Parathyroid adenoma (tissue), 2 donors: ENCODE measurements at regions not wholly inside any gene's neighbourhood (a gene's known extent, or its start where the extent isn't known, plus 50 kb on each side); places are given as distances from the start of the nearest gene placed in this dataset.

ENCODE experiments used
- H2AFZ ChIP-seq: fragments of 300-600 bp; sonication (generic); one replicate; pipeline ENCODE4 v1.7.0; 2017; ENCODE audit warnings: antibody characterized with exemption, mild to moderate bottlenecking
- H3K27ac ChIP-seq: fragments of 300-600 bp; sonication (generic); one replicate; pipeline ENCODE4 v1.7.0; 2017
- H3K27me3 ChIP-seq: fragments of 300-600 bp; sonication (generic); one replicate; pipeline ENCODE4 v1.7.0; 2017; ENCODE audit warnings: low read length; ENCODE audit not compliant: control insufficient read depth, insufficient read depth
- H3K36me3 ChIP-seq: fragments of 300-600 bp; sonication (generic); one replicate; pipeline ENCODE4 v1.7.0; 2017; ENCODE audit warnings: low read length; ENCODE audit not compliant: control insufficient read depth, insufficient read depth
- H3K4me1 ChIP-seq: fragments of 300-600 bp; sonication (generic); one replicate; pipeline ENCODE4 v1.7.0; 2017; ENCODE audit warnings: control low read depth
- H3K4me2 ChIP-seq: fragments of 300-600 bp; sonication (generic); one replicate; pipeline ENCODE4 v1.7.0; 2017; ENCODE audit warnings: low read length
- H3K4me3 ChIP-seq: fragments of 300-600 bp; sonication (generic); one replicate; pipeline ENCODE4 v1.7.0; 2017; ENCODE audit warnings: low read depth, low read length
- H3K79me2 ChIP-seq: fragments of 300-600 bp; sonication (generic); one replicate; pipeline ENCODE4 v1.7.0; 2017; ENCODE audit warnings: control low read depth
- H3K9ac ChIP-seq: fragments of 300-600 bp; sonication (generic); one replicate; pipeline ENCODE4 v1.7.0; 2017; ENCODE audit warnings: mild to moderate bottlenecking
- H3K9me3 ChIP-seq: fragments of 300-600 bp; sonication (generic); one replicate; pipeline ENCODE4 v1.7.0; 2017; ENCODE audit warnings: low read length; ENCODE audit not compliant: control insufficient read depth
- CTCF ChIP-seq: fragments of 300-600 bp; sonication (generic); IDR thresholded peaks from one replicate; pipeline ENCODE4 v1.7.0; 2017; ENCODE audit warnings: antibody characterized with exemption, mild to moderate bottlenecking
- donor health status: primary hyperparathyroidism.

- Histone ChIP-seq H3K4me2 (no peak overlapping the region), H3K4me3 (no peak overlapping the region), H3K9ac (no peak overlapping the region), H3K4me1 (no peaks in the 10 kb centered on the region), H2AFZ (no peak overlapping the region), H3K27ac (no peak overlapping the region), H3K36me3 (no peaks in the 10 kb centered on the region), H3K9me3 (no peaks in the 10 kb centered on the region), H3K79me2 (no peaks in the 10 kb centered on the region), H3K27me3 (no peaks in the 10 kb centered on the region)
- TF ChIP-seq CTCF: no peak
Measured at GRCh38 chr5:12793373-12793772, 889.1 kb upstream of the CTNND2 start.

- Histone ChIP-seq H3K9ac (no peak overlapping the region), H2AFZ (no peak overlapping the region), H3K4me2 (no peak overlapping the region), H3K79me2 (no peaks in the 10 kb centered on the region), H3K9me3 (no peaks in the 10 kb centered on the region), H3K4me3 (no peak overlapping the region), H3K27ac (no peak overlapping the region), H3K4me1 (no peaks in the 10 kb centered on the region), H3K27me3 (no peaks in the 10 kb centered on the region), H3K36me3 (no peaks in the 10 kb centered on the region)
- TF ChIP-seq CTCF: no peak
Measured at GRCh38 chr5:12780536-12780935, 876.3 kb upstream of the CTNND2 start.

- no peak overlapping the region for H3K27ac ChIP-seq
- no peaks in the 10 kb centered on the region for H3K79me2 ChIP-seq
- no peaks in the 10 kb centered on the region for H3K9me3 ChIP-seq
- H3K27me3 ChIP-seq: no peaks in the 10 kb centered on the region
- TF ChIP-seq CTCF: no peak
- no peak overlapping the region for H3K4me2 ChIP-seq
- no peak overlapping the region for H3K4me3 ChIP-seq
- H2AFZ ChIP-seq: no peak overlapping the region
- no peaks in the 10 kb centered on the region for H3K36me3 ChIP-seq
- H3K4me1 ChIP-seq: no peaks in the 10 kb centered on the region
- H3K9ac ChIP-seq: no peak overlapping the region
Measured at GRCh38 chr5:12777342-12777741, 873.1 kb upstream of the CTNND2 start.

- H3K27me3 ChIP-seq: no peaks in the 10 kb centered on the region
- no peaks in the 10 kb centered on the region for H3K79me2 ChIP-seq
- no peaks in the 10 kb centered on the region for H3K4me1 ChIP-seq
- no peak overlapping the region for H3K27ac ChIP-seq
- H3K9ac ChIP-seq: no peak overlapping the region
- no peaks in the 10 kb centered on the region for H3K36me3 ChIP-seq
- no peak overlapping the region for H3K4me2 ChIP-seq
- no peaks in the 10 kb centered on the region for H3K9me3 ChIP-seq
- no peak overlapping the region for H2AFZ ChIP-seq
- no peak overlapping the region for H3K4me3 ChIP-seq
- TF ChIP-seq CTCF: no peak
Measured at GRCh38 chr5:12772276-12772675, 868.0 kb upstream of the CTNND2 start.

GRCh38 chr5:12759377-12759776 lies 855.1 kb upstream of the CTNND2 start:
- Histone ChIP-seq H3K36me3 (no peaks in the 10 kb centered on the region), H3K9me3 (no peaks in the 10 kb centered on the region), H3K4me3 (no peak overlapping the region), H3K27ac (no peak overlapping the region), H3K79me2 (no peaks in the 10 kb centered on the region), H3K27me3 (no peaks in the 10 kb centered on the region), H2AFZ (no peak overlapping the region), H3K4me1 (no peaks in the 10 kb centered on the region), H3K9ac (no peak overlapping the region), H3K4me2 (no peak overlapping the region)
- TF ChIP-seq CTCF: no peak
